ENCODE measurements at regions not wholly inside any gene's neighbourhood (a gene's known extent, or its start where the extent isn't known, plus 50 kb on each side); places are given as distances from the start of the nearest gene placed in this dataset.

GRCh38 chr5:34580983-34581382, 75.1 kb upstream of the RAI14 start:
- peaks cover 13% of the 10 kb centered on the region for H3K4me1 Mint-ChIP-seq (ENCODE audit: low read depth)
- no peak for DNase-seq (ENCODE audit: low spot score, unreplicated experiment)
- H3K9me3 Mint-ChIP-seq (ENCODE audit: low read depth): peaks cover 13% of the 10 kb centered on the region
- H3K36me3 Mint-ChIP-seq (ENCODE audit: insufficient read depth): peaks cover 3% of the 10 kb centered on the region
- no peak for TF ChIP-seq CTCF (IDR thresholded peaks at IDR 0.05; ENCODE audit: unreplicated experiment)
- no peaks in the 10 kb centered on the region for H3K27me3 Mint-ChIP-seq
- H3K27ac Mint-ChIP-seq: no peak overlapping the region
- H3K4me3 Mint-ChIP-seq (ENCODE audit: low read depth): no peak overlapping the region

GRCh38 chr5:34582371-34582770, 73.8 kb upstream of the RAI14 start:
- Mint-ChIP-seq H3K9me3 (ENCODE audit: low read depth) (peaks cover 13% of the 10 kb centered on the region), H3K27ac (no peak overlapping the region), H3K4me3 (ENCODE audit: low read depth) (no peak overlapping the region)

GRCh38 chr5:34583167-34583566, 73.0 kb upstream of the RAI14 start:
- TF ChIP-seq CTCF (IDR thresholded peaks at IDR 0.05; ENCODE audit: unreplicated experiment): no peak
- DNase-seq (ENCODE audit: low spot score, unreplicated experiment): no peak
- no peak overlapping the region for H3K4me3 Mint-ChIP-seq (ENCODE audit: low read depth)
- peaks cover 3% of the 10 kb centered on the region for H3K36me3 Mint-ChIP-seq (ENCODE audit: insufficient read depth)
- no peaks in the 10 kb centered on the region for H3K27me3 Mint-ChIP-seq
- peaks cover 13% of the 10 kb centered on the region for H3K9me3 Mint-ChIP-seq (ENCODE audit: low read depth)
- no peak overlapping the region for H3K27ac Mint-ChIP-seq
- peaks cover 30% of the 10 kb centered on the region for H3K4me1 Mint-ChIP-seq (ENCODE audit: low read depth)

More at GRCh38 chr5:34582371-34582770, 73.8 kb upstream of the RAI14 start:
- DNase-seq (ENCODE audit: low spot score, unreplicated experiment): no peak
- no peaks in the 10 kb centered on the region for H3K27me3 Mint-ChIP-seq
- peaks cover 22% of the 10 kb centered on the region for H3K4me1 Mint-ChIP-seq (ENCODE audit: low read depth)
- H3K36me3 Mint-ChIP-seq (ENCODE audit: insufficient read depth): peaks cover 3% of the 10 kb centered on the region
- TF ChIP-seq CTCF (IDR thresholded peaks at IDR 0.05; ENCODE audit: unreplicated experiment): no peak

- TF ChIP-seq CTCF (IDR thresholded peaks at IDR 0.05; ENCODE audit: unreplicated experiment): no peak
- H3K9me3 Mint-ChIP-seq (ENCODE audit: low read depth): peaks cover 7% of the 10 kb centered on the region
Measured at GRCh38 chr5:34584165-34584564, 72.0 kb upstream of the RAI14 start.

DNA sequence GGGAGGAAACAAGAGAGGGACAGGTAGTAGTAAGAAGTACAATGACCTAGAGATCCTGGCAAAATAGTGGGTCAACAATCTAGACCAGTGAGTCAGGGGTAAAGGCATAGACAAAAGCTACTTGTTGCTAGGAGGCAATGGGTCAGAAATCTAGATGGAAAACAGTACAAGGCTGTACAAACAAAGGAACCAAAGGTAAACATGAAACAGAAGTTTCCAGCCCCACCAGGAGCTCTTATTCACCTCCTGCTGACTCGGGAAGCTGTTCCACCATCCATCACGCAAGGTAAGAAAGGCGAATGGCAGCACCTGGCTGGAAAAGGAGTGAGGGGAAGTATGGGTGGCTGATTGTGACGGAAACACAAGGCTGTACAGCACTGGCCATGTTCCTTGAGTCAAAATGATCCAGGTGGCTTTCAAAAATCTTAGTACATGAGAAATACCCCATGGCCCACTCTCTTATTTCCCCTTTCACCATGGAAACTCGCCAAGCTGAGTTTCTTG, 70.5 kb upstream of the RAI14 start:
- Mint-ChIP-seq H3K27ac (peak overlapping the region; percentile 91), H3K36me3 (ENCODE audit: insufficient read depth) (peaks cover 3% of the 10 kb centered on the region)

More at GRCh38 chr5:34584165-34584564, 72.0 kb upstream of the RAI14 start:
- Mint-ChIP-seq H3K36me3 (ENCODE audit: insufficient read depth) (peaks cover 3% of the 10 kb centered on the region), H3K4me1 (ENCODE audit: low read depth) (peaks cover 30% of the 10 kb centered on the region), H3K27ac (no peak overlapping the region), H3K27me3 (no peaks in the 10 kb centered on the region), H3K4me3 (ENCODE audit: low read depth) (no peak overlapping the region)
- no peak for DNase-seq (ENCODE audit: low spot score, unreplicated experiment)

More for the DNA sequence above, 70.5 kb upstream of the RAI14 start:
- peak; percentile 19 for DNase-seq (ENCODE audit: low spot score, unreplicated experiment)
- Mint-ChIP-seq H3K9me3 (ENCODE audit: low read depth) (peaks cover 7% of the 10 kb centered on the region), H3K4me1 (ENCODE audit: low read depth) (peaks cover 30% of the 10 kb centered on the region), H3K4me3 (ENCODE audit: low read depth) (peak overlapping the region; percentile 27), H3K27me3 (no peaks in the 10 kb centered on the region)
- TF ChIP-seq CTCF (IDR thresholded peaks at IDR 0.05; ENCODE audit: unreplicated experiment): no peak
